Retinal pigment epithelial cell (primary cell): ENCODE measurements at regions not wholly inside any gene's neighbourhood (a gene's known extent, or its start where the extent isn't known, plus 50 kb on each side); places are given as distances from the start of the nearest gene placed in this dataset.

Source experiments
- DNase-seq: peaks from one replicate; pipeline ENCODE4 v3.0.0-alpha.2; 2010; ENCODE audit warnings: low read depth
- H3K4me3 ChIP-seq: 2 replicates; pipeline ENCODE4 v1.5.1; 2011; ENCODE audit warnings: mild to moderate bottlenecking, low read length, control low read depth, moderate library complexity
- CTCF ChIP-seq: conservative IDR thresholded peaks from 2 replicates; pipeline ENCODE4 v1.5.1; 2011; ENCODE audit warnings: low read depth, low read length, control low read depth, inconsistent platforms

DNA sequence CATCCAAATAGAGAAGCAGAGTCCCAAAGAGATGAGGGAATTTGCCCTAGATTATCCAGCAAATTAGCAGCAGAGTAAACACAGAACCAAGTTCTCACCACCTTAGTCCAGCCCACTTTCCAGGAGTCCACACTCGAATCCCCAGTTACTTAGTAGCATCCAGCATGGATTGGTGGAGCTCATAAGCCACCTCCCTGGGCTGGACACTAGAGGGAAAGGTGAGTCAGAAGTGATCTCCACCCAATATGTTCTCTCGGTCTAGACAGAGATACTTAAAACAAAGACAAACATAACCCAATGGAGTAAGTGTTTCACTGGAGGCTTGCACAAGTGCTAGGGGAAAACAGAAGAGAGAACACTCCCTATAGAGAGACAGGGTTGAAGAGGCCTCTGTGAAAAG lies 105.1 kb upstream of the CPEB2 start:
- TF ChIP-seq CTCF = no peak
- no peak for DNase-seq

GRCh38 chr4:14898989-14899388 lies 103.3 kb upstream of the CPEB2 start:
- TF ChIP-seq CTCF = no peak
- no peak for DNase-seq
- no peak overlapping the region for H3K4me3 ChIP-seq

More for the DNA sequence above, 105.1 kb upstream of the CPEB2 start:
- no peak overlapping the region for H3K4me3 ChIP-seq

GRCh38 chr4:14902342-14902741 lies 99.9 kb upstream of the CPEB2 start:
- no peak for TF ChIP-seq CTCF
- DNase-seq = no peak
- H3K4me3 ChIP-seq = no peak overlapping the region

- no peak overlapping the region for H3K4me3 ChIP-seq
- no peak for DNase-seq
- no peak for TF ChIP-seq CTCF
Measured at GRCh38 chr4:14903321-14903720, 99.0 kb upstream of the CPEB2 start.

GRCh38 chr4:14906805-14907204 lies 95.5 kb upstream of the CPEB2 start:
- no peak for TF ChIP-seq CTCF
- no peak for DNase-seq
- no peak overlapping the region for H3K4me3 ChIP-seq

DNA sequence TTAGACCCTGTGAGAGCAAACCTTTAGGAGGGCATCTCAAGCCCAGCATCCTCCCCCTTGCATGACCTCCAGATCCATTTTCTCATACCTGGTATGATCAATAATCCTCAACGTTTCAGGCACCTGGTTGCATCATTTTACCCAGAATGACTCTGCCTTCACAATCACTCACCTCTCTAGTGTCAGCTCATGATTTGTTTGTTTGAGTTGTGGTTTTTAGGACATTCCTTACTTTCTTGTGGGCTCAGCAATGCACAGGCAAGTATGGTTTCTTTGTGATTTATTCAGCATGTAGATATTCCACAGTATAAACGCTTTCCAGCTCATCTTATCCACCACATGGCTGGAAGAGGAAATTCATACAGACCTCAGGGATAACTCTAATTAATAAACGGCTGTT lies 93.6 kb upstream of the CPEB2 start:
- no peak for DNase-seq
- no peak for TF ChIP-seq CTCF
- no peak overlapping the region for H3K4me3 ChIP-seq

GRCh38 chr4:14910411-14910810 lies 91.9 kb upstream of the CPEB2 start:
- TF ChIP-seq CTCF = no peak
- no peak for DNase-seq
- no peak overlapping the region for H3K4me3 ChIP-seq
